OCI-LY7 (cell line): ENCODE measurements at regions not wholly inside any gene's neighbourhood (a gene's known extent, or its start where the extent isn't known, plus 50 kb on each side); places are given as distances from the start of the nearest gene placed in this dataset.

Source experiments
- CTCF ChIP-seq: fragments of 200-600 bp; sonication (generic); conservative IDR thresholded peaks from 2 replicates; pipeline ENCODE4 v1.5.1; 2014; ENCODE audit warnings: mild to moderate bottlenecking, antibody characterized with exemption, low read length, moderate library complexity, mixed read lengths
- EZH2phosphoT487 ChIP-seq: fragments of 200-600 bp; sonication (generic); IDR thresholded peaks from 2 replicates; pipeline ENCODE4 v1.6.1; 2018; ENCODE audit warnings: low read depth, borderline replicate concordance, mild to moderate bottlenecking, mixed run types, antibody characterized with exemption, low read length, moderate library complexity, mixed read lengths

DNA sequence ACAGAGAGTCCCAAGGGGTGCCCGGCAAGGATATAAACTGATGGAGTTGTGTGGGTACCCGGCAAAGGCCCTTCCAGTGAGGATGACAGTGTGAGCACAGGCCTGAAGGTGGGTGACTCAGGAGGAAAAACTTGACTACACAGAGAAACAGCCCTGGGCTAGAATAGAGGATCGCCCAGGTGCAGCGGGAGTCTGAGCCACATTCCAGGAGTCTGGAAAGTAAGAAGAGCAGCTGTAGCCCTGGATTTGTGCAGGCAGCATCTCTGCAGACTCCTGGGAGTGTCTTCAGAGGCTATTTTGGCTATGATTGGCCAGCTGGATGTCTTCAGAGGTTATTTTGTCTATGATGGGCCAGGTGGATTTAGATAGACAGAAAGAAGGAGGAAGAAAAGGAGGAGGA, 367.6 kb upstream of the MKI67 start:
- TF ChIP-seq CTCF (no peak), EZH2phosphoT487 (no peak)
